Activated CD4-positive, CD25-positive, alpha-beta regulatory T cell (primary cell): ENCODE measurements at regions not wholly inside any gene's neighbourhood (a gene's known extent, or its start where the extent isn't known, plus 50 kb on each side); places are given as distances from the start of the nearest gene placed in this dataset.
"Not testable (repeated sequence)": the region's sequence is repeated elsewhere in the genome, so short reads cannot be mapped to it uniquely, and the experiment has no call there.

ENCODE experiments used
- DNase-seq, 4 experiments: peaks; one replicate each; lab custom pipeline; 2025; lab: John Stamatoyannopoulos, UW

GRCh38 chr5:36782612-36783011 is 94.0 kb upstream of the NIPBL start:
- DNase-seq: not testable (repeated sequence)

- no peak for DNase-seq
These were observed 90.0 kb upstream of the NIPBL start for GRCh38 chr5:36786448-36787012.

- no peak for DNase-seq
These were observed 89.0 kb upstream of the NIPBL start for GRCh38 chr5:36787365-36788093.

- no peak for DNase-seq
These were observed 85.7 kb upstream of the NIPBL start for GRCh38 chr5:36790847-36791246.

GRCh38 chr5:36792560-36793180 is 83.9 kb upstream of the NIPBL start:
- no peak for DNase-seq

- DNase-seq: no peak
These were observed 81.2 kb upstream of the NIPBL start for GRCh38 chr5:36795366-36795765.

GRCh38 chr5:36796155-36796554 is 80.4 kb upstream of the NIPBL start:
- no peak for DNase-seq

- DNase-seq: no peak
These were observed 75.0 kb upstream of the NIPBL start for GRCh38 chr5:36801523-36801922.

- DNase-seq: no peak
These were observed 74.4 kb upstream of the NIPBL start for GRCh38 chr5:36802187-36802586.

- DNase-seq: not testable (repeated sequence)
These were observed 63.3 kb upstream of the NIPBL start for GRCh38 chr5:36813249-36813648.

GRCh38 chr5:36815871-36816270 is 60.7 kb upstream of the NIPBL start:
- DNase-seq: no peak

- no peak for DNase-seq
These were observed 55.7 kb upstream of the NIPBL start for GRCh38 chr5:36820900-36821299.

- DNase-seq: no peak
These were observed 49.9 kb upstream of the NIPBL start for GRCh38 chr5:36826694-36827093.
